Activated CD4-positive, alpha-beta T cell treated with anti-CD3 and anti-CD28 coated beads for 4 hours (primary cell): ENCODE measurements at regions not wholly inside any gene's neighbourhood (a gene's known extent, or its start where the extent isn't known, plus 50 kb on each side); places are given as distances from the start of the nearest gene placed in this dataset.
A peak's percentile ranks its signal among the peaks of the same experiment; 100 is the strongest.

Experiments used
- DNase-seq, 2 donors: peaks; one replicate each; pipeline ENCODE4 v3.0.0-alpha.2; 2020

DNA sequence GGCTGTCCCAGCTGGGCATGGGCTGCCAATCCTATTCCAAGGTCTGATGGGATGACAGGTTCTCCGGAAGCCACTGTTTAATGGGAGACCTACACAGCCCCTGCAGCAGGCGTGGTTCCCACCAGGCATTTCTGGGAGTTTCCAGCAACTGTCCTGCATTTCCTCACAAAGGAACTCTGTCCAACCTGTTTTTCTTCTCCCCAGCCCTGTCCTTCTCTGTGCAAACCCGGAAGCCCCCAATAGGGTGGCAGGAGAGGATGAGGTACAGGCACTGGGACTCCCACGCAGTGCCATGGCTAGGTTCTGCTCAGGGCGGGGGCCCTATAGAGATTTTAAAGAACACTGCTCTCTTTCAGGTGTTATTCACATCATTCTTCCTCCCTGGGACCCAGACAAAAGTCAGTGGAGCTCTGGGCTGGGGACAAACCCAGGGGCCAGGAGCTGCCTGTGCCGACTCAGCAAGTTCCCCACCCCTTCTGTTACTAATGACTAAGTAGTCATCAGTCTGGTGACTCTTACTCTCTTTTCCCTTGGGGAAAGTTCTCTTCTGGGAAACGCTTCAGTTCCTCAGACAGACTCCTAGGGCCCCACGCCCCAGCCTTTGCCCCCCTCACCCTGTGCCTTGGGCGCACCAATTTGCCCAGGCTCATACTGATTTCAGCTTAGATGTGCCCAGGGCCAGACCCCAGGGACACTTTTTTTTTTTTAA is 97.7 kb downstream of the CD47 start:
- DNase-seq, result no peak

- DNase-seq, result no peak
Measured at GRCh38 chr3:107990926-107991325, 99.9 kb downstream of the CD47 start.

- no peak for DNase-seq
Measured at GRCh38 chr3:107990433-107990832, 100.4 kb downstream of the CD47 start.

- DNase-seq, result no peak
Measured at GRCh38 chr3:107989661-107990060, 101.2 kb downstream of the CD47 start.

- no peak for DNase-seq
Measured at GRCh38 chr3:107988460-107989175, 102.2 kb downstream of the CD47 start.

- DNase-seq, result no peak
Measured at GRCh38 chr3:107987036-107987939, 103.5 kb downstream of the CD47 start.

- DNase-seq, result no peak
Measured at GRCh38 chr3:107986505-107986904, 104.3 kb downstream of the CD47 start.

- peak; percentile 15 to 16 for DNase-seq
Measured at GRCh38 chr3:107985496-107985895, 105.3 kb downstream of the CD47 start.

DNA sequence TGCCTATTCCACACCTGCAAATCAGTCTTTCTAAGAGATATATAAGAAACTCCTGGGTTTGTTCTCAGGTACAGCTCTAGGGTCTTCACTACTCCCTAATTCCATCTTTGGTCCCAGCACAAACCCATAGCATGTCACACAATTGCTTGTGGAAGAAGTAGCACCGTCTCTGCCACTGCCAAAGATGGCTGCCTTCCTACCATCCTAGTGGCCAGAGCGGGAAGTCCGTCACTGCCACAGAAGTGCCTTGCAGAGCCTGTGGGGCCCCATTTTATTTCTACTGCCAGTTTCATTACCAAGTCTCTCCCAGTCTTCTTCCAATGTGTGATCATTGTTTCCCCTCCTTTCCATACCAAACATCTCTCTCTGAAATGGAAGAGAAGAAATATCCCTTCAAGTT is 107.6 kb downstream of the CD47 start:
- DNase-seq, result no peak

DNA sequence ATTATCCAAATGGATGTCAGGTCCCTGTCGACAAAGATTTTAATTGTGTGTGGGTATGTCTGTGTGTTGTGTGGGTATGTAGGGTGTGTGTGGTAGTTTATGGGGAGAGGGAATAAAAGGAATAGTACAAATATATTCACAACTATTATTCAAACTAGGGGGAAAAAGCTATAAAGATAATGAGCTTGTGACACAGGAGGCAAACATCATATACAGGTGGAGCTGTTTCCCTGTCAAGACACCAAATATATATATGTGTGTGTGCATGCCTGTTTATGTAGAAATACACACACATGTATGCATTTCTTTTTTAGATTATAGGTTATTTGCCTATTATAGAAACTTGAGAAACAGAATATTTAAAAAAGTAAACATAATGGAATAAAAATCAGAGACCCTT is 108.7 kb downstream of the CD47 start:
- DNase-seq, result no peak

- no peak for DNase-seq
Measured at GRCh38 chr3:107981471-107982111, 109.2 kb downstream of the CD47 start.

- no peak for DNase-seq
Measured at GRCh38 chr3:107979538-107979937, 111.3 kb downstream of the CD47 start.

DNA sequence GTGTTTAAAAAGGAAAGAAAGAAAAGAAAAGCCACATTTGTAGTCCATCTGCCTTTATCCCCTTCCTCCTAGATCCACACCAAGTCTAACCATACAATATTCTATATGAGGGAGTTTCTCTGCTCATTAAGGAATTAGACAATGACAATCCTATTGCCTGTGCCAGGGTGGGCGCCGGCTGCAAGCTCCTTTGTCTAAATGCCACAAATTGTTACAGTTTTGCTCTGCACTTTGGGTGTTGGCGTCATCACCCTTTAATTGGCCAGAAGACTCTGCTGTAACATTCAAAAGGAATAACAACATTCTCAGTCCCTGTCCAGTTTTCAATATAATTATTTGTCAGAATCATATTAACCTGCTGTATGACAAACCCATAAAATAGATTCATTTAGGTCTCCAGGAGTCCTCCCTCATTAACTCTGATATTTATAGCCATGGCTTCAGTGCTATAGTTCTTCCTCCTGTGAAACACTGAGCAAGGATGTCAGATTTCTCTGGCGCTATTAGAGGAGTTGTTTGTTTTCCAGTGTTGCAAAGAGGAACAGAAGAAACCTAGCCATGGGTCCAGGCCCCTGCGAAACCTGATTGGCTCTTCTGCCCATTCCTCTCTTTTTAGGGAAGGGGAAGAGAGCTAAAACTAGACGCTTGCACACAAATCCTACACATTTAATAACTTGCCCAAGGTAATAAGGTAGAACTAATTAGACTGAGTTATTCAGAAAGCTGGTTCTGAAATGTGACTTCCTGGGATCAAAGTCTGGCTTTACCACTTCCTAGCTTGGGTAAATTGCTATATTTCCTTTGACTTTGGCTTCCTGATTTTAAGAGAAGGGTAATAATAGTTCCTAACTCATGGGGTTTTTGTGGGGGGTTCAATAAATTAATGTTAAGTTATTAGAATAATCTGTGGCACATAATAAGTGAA is 112.4 kb downstream of the CD47 start:
- DNase-seq, result no peak

DNA sequence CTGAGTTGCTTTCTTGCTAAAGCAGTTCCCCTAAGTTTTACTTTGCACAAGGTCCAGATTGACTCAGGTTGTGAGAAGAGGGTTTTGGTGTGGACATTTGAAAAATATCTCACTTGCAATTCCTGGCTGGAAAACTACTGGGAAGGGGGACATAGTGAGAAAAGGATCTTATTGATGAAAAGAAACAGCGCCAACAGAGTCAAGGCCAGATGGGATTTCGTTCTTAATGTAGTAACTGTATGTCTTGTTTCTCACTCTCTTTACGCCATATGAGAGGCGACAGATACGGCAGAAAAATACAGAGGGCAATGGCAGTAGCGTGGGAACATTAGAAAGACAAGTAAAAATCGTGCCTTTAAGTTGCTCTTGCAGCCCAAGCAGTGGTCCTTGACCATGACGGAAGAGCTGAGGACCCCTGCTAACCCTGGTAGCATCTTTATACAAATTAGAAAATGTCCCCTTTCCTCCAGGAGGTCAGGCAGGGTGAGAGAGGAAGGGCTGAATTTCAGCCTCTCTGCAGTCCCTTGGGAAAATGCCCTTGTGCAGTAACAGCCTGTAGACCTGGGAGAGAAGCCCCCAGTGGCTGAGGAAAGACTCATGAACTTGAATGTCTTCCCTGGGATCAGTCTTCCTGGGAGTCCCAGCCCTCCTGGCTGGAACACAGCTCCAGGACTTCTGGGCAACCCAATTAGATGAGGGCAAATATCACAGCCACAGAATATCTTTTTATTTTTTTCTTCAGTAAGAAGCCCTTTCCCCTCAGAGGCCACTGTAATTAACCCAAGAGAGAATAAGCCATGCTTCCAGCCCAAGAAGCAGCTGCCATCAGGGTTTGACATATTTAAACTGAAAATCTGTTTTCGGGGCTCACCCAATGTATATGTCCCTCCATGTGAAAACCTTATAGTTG is 113.4 kb downstream of the CD47 start:
- DNase-seq, result no peak

DNA sequence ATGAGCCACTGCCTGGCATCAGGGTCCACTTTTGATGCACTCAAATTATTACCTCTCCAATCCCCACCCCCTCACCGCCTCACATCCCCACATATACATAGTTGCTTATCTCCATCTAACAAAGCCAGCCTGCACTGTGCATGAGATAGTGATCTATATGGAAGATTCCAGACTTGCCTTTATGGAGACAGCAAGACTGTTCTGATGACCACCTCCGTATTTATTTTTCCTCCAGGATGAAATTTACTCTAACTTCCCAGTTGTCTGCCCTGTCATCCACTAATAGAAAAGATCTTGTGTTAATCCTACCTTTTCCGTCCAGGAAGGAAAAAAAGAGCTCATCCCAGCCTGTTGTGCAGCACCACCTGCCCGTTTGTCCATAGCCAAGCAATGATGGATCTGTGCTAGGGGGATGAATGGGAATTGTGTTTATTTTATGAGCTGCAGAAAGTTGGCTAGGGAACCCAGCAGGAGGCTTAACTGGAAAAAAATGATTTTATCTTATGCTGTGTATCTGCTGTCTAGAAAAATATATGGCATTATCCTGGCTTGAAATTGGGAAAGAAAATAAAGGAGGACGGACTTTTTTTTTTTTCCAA is 114.5 kb downstream of the CD47 start:
- DNase-seq, result no peak

GRCh38 chr3:107975529-107976201 is 115.2 kb downstream of the CD47 start:
- no peak for DNase-seq

- DNase-seq, result no peak
Measured at GRCh38 chr3:107973961-107974360, 116.9 kb downstream of the CD47 start.

DNA sequence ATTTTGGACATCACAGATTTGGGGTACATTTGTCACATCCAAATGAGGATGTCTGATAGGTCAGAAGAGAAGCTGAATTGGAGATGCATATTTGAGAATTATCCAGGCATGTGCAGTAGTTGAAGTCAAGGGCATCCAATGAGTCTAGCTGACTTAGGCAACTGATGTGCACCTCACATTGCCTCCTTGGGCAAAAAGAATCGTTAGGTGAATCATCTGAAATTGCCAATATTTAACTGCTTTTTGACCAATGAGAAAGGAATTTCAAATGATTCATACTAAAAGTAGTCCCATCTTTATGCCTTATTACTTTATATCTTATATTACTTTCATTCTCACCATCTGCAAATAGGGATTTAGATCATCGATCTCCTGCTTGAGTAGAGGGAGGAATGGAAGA is 117.7 kb downstream of the CD47 start:
- DNase-seq, result no peak

- DNase-seq, result no peak
Measured at GRCh38 chr3:107970993-107971580, 119.7 kb downstream of the CD47 start.
